HG03571 (cell line): ENCODE measurements at regions not wholly inside any gene's neighbourhood (a gene's known extent, or its start where the extent isn't known, plus 50 kb on each side); places are given as distances from the start of the nearest gene placed in this dataset.
"Not testable (repeated sequence)": the region's sequence is repeated elsewhere in the genome, so short reads cannot be mapped to it uniquely, and the experiment has no call there.

ENCODE experiments used
- ATAC-seq: cut with Tn5 transposase; IDR thresholded peaks from one replicate; pipeline ENCODE4 v1.9.1; 2021; ENCODE audit not compliant: unreplicated experiment

DNA sequence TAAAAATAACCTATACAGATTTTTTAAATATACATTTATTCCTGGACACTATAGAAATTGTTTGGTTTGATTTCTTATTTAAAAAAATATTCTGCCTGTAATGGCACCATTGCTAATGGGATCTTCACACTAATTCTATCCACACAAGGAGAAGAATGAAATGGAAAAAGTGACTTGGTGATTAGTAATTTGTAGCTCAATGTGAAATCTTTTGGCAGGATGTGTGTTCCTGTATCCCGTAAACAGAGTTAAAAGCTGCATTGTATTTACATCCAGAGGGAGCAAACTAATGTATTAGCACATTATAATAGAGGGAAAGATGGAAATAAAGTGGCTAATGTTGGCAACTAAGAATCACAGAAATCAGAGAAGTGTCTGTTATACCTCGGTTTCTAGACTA, 1455.3 kb upstream of the FLRT2 start:
- ATAC-seq = no peak

DNA sequence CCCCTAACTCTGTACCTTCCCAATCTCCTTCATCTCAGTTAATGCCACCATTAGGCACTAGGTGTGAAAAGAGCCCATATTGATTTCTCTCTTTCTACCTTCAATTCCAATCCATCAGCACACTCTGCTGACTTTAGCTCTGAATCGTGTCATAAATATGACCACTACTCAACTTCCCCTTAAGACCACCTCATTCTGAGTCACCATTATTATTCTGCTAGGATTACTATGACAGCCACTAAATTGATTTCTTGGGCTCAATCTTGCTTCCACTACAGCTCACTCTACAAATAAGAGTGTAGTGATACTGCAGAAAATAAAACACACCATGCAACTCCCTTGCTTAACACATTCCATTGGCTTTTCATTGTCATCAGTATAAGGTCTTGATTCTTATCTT, 1449.0 kb upstream of the FLRT2 start:
- no peak for ATAC-seq

DNA sequence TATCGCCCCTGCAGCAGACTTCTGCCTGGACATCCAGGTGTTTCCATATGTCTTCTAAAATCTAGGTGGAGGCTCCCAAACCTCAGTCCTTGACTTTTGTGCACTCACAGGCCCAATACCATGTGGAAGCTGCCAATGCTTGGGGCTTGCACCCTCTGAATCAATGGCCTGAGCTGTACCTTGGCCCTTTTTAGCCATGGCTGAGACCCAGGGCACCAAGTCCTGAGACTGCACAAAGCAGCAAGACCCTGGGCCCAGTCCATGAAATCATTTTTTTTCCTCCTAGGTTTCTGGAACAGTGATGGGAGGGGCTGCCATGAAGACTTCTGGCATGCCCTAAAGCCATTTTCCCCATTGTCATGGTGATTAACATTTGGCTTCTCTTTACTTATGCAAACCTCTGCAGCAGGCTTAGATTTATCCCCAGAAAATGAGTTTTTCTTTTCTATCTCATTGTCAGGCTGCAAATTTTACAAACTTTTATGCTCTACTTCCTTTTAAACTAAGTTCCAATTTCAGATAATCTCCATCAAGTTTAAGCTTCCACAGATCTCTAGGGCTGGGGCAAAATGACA, 1445.8 kb upstream of the FLRT2 start:
- ATAC-seq = no peak

DNA sequence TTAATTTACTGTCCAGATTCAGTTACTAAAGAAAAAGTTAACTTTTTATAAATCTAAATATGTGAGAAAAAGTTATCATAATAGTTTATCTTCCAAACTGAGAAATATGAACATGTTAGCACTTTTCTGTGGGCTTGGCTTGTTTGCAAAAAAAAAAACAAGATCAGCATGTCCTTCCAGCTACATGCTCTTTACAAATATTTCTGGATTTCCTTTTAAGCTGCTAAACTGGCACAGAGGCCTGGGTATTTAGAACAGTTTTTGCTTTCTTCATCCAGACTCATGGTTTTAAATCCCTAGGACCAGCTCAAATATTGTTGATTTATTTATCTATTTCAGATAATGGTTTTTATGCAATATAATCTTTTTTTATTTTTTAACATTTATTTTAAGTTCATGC, 1444.5 kb upstream of the FLRT2 start:
- no peak for ATAC-seq

DNA sequence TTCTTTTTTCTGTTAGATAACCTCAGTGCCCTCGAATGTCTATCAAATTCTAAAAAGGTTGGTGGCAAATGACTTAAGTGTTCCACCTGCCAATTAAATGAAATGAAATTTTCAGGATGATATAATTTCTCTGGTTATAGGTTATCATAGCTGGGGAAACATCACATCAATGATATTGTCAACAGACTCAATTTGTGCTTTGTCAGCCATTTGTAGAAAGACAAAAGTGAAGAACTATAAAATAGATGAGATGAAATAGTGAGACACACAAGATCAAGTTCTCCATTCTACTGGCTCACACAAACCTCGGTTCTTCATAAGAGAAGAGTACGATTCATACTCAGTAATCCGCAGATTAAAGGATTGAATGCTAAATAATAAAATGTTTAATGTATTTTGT, 1443.2 kb upstream of the FLRT2 start:
- no peak for ATAC-seq

DNA sequence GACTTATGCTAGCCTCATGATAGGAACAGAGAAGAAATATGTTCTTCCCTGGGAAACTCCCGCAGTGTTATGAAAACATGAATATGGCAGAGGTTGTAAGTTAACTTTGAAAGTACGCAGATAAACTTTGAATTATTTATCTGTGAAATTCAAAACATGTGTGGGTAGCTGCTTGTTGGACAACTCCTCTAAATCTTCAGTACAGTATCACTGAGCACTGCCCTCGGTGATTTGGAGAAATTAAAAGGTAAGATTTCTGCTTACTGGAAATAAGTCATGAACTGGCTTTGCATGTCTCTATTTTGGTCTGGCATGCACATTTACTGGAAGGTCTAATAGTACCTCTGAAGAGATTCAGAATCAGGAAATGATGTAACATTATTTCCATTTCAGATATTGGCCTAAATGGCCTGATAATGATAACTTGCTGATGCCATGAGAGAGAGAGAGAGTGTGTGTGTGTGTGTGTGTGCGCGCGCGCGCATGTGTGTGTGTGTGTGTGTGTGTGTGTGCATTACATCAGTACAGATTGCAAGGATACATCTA, 1441.9 kb upstream of the FLRT2 start:
- no peak for ATAC-seq

DNA sequence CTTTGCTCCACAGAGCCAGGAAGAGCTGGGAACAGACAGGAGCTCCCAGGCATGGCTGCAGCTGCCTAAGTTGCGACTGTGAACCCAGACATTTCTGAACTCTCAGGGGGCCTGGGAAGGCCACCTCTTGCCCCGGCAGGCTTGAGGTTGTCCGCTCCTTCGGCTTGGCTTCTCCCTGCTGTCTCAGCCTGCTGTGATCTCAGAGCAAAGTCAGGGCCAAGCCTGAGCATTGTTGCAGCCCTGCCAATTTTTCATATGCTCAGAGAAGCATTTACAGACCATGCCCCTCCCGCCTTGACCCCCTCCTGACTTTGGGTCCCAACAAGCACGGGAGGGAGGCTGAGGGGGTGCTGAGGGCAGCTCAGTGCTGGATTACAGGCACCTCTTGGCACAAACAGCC, 1439.1 kb upstream of the FLRT2 start:
- no peak for ATAC-seq

DNA sequence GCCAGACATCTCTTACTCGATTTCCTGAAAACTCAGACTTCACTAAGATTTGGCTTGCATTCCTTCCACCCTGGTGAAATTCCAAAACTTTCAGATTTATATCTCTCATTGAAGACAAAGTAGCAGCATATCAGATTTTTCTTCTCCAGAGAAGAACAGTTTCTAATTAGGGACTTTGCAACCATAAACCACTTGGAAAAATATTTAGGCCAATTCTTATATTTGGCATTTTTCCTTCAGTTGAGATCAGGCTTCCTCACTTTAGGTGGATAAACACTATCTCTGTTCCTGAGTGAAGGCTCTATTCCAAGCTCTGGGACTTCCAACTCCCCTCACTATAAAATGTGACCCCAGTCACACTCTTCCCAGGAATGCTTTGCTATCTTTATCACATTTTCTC, 1434.3 kb upstream of the FLRT2 start:
- ATAC-seq = no peak

DNA sequence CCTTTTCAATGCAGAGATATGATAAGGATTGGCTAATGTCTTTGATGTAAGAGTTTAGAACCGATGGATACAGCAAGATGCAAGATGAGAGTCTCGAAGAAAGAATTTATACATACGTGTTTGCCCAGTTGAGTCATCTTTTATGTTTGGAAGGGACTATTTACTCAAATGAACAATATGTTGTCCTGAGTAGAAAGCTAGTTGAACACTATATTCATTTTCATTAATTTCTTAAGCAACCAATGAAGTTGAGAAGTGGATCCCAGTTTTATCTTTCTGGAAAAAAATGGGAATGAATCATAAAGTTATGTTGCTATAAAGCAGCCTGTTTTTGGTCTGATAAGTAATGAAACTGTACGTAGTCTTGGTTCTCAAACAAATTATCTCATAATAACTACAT, 1431.7 kb upstream of the FLRT2 start:
- no peak for ATAC-seq

DNA sequence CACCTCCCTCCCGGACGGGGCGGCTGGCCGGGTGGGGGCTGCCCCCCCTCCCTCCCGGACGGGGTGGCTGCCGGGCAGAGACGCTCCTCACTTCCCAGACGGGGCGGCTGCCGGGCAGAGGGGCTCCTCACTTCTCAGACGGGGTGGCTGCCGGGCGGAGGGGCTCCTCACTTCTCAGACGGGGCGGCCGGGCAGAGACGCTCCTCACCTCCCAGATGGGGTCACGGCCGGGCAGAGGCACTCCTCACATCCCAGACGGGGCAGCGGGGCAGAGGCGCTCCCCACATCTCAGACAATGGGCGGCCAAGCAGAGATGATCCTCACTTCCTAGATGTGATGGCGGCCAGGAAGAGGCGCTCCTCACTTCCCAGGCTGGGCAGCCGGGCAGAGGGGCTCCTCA, 1430.4 kb upstream of the FLRT2 start:
- ATAC-seq = not testable (repeated sequence)

DNA sequence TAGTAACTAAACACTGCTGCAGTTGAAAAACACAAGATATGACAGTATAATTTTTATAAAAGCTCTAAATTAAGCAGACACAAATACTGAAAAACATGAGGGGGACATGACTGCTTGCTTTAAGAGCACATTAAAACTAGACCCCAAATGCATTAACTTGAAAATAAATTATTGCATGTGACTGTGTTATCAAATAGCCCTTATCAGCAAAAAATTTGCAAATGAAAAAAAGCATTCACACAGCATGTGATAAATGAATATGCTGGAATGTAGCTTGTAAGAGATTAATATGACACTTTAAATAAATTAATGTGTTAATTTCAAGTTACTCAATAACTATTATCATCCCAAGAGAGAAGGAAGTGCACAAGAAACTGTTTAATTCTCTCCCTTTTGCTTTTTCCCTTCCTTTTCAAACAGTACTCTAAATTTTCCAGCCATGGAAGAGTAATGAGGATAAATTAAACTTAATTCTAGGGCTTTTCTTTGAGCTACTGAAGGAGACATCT, 1422.1 kb upstream of the FLRT2 start:
- no peak for ATAC-seq

DNA sequence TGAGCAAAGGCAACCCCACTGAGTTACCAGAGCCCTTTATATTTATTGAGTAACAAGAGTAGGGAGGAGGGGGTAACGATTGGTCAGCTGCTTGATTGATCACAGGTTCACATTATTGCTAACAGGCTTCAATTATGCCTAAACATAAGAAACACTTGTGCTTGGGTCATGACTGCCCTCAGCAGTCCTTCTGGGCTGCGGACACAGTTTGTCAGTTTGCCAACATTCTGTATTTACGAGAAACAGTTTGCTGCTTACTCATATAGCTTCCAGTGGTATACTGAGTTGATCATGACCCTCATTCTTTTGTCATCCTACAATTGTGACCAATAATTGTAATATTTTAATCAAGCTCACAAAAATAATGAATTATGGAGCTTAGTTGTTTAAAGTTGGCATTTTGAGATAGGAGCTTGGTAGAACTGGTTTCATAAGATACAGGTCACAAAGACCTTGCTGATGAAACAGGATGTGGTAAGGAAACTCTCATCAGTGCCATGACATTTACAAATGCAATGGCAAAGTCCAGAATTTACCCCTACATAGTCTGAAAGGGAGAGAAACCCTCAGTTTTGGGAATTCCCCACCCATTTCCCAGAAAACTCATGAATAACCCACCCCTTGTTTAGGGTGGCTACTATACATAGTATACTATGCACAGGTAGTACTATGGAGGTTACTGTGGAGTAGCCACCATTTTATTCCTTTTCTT, 1421.0 kb upstream of the FLRT2 start:
- ATAC-seq = no peak

DNA sequence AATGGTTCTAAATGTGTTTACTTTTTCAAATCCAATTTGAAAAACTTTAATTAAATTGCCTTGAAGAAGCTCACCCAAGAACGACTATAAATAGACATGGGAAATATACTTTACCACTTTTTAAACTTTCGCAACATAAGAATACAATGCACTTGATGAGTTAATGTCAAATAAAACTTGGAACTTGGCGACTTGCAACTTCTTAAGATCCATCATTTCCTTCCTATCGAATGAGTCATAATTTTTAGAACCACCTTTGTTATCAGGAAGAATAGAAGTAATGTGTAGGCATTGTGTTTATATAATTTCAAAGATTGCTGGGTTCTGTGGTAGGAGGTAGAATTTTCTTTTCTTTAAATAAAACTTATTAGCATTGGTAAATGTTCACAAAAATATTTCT, 1417.4 kb upstream of the FLRT2 start:
- no peak for ATAC-seq

DNA sequence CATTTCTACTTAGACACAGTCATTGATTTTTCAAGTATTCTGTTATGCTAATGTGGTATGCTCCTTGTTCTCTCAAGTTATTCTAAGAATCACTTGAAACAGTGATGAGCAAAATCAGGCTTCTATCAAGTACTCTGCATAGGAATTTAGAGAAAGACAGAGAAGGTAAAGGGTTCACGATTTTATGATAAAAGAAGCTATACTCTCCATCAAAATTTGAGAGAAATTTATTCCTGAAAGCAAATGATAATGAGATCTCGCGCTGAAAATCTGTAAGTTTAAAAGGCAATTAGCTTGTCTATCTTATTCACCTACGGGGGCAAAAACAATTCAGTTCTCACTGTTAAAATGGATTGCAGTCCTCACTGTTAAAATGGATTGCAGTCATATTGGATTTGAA, 1404.3 kb upstream of the FLRT2 start:
- ATAC-seq = no peak

DNA sequence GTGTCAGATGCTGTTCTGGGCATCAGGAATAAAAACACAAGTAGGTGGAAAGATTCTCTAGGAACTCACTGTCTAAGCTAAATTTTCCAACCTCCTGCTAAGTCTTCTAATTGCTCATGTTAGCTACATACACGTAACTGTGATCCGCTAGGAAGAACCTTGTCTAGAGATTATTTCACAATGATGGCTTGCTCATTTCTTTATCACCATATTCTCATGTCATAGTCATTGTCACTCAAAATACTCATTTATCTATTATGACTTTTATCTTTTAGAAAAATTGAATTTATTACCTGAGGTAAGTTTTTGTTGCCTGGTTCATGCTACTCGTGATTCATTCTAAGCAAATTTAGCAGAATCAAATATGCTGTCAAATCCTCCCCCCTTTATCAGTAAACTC, 1402.4 kb upstream of the FLRT2 start:
- no peak for ATAC-seq

DNA sequence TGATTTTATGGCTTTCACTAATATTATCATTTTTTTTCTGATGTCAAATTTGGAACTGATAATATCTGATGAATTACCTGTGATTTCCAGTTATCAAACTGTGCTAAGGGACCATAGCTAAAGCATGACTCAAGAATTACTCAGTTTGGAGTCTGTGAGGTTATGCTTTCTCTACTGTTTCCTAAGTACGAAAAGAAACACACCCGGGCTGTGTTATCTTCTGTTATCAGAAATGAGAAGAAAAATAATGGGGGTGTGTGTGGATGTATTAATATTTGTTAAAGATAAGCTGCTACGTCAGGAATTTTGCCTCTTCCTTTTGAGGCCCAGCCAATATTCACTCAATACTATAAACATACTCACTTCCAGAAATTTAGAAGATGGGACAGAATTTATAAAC, 1401.9 kb upstream of the FLRT2 start:
- no peak for ATAC-seq

DNA sequence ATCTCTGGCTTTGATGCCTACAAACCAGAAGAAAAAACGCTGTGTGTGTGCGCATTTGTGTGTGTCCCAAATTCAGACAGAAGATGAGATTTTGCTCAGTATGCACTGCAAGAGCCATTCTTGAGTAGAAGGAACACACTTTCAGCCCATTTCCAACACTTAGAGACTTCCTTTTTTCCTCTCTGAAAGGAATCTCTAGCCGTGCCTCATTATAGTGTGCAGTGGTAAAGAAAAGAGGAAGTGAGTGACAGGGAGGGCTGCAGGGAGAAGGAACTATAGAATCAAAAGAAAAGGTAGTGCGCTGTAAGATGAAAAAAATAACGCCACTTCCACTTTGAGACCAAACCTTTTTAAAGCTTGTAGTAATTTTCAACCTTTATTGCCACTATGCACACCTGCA, 1400.9 kb upstream of the FLRT2 start:
- no peak for ATAC-seq

DNA sequence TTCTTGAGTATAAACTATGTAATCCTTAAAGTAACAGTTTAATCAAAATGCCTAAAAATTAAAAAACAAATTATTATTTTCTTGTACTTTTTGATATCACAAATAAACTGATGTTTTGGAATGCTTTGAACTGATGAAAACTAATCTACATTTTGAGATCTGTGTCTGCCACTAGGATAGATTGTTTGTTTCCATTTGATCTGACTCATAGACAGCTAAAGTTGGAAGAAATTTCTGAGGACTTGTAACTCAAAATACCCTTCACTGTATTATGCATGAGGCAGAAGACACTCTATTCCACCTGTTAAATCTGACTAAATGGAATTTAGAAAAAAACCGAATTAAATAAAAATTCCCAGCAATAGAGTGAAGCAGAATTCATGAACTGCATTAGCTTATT, 1400.0 kb upstream of the FLRT2 start:
- ATAC-seq = no peak

DNA sequence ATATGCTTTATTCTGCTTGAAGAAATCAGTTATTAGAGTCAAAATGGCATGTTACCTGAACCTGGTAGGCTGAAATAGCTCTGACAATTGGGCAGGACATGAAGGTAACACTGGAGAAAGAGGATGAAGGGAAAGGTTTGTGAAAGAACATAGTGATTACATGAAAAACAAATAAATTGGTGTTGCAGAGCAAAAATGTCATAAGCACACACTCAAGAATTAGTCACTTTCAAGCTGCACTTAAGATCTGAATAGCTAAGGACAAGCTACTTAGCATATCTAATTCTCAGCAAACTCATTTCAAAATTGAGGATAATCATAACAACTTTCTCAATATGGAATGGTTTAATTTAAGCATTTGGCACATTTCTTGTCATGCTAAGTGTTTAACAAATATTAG, 1398.0 kb upstream of the FLRT2 start:
- no peak for ATAC-seq

DNA sequence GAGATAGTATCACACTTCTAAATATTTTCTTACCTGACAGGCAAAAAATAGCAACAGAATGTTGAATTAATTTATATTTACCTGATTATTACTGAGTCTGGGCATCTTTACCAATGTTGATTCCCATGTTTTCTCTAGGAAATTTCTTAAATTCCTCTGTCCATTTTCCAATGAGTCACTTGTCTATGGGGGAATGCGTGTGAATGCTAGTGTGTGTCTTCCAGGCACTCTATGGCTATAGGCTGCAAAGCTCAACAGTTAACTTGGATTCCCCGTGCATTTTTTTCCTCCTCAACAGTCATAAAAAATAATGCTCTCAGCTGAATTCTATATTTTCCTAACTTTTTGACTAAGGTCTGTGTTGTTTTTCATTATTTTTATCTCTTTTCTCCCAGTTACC, 1385.8 kb upstream of the FLRT2 start:
- ATAC-seq = no peak

DNA sequence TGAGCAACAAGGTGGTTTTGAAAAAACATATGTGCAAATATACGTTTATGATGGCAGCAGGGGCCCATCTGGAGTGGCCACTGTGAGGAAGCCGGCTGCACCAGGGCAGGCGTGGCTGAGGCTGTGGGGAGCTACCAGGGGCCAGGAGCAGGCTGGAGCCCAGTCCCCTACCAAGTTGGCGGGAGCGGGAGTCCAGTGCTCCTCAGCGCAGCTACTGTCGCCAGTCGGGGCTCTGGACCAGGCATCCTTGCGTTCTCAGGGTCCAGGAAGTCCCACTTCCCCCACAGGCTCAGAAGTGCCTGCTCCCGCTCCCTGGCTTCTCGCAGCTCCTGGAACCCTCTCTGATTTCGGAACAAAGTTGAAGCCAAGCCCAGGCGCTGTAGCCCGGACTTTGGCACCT, 1377.5 kb upstream of the FLRT2 start:
- no peak for ATAC-seq

DNA sequence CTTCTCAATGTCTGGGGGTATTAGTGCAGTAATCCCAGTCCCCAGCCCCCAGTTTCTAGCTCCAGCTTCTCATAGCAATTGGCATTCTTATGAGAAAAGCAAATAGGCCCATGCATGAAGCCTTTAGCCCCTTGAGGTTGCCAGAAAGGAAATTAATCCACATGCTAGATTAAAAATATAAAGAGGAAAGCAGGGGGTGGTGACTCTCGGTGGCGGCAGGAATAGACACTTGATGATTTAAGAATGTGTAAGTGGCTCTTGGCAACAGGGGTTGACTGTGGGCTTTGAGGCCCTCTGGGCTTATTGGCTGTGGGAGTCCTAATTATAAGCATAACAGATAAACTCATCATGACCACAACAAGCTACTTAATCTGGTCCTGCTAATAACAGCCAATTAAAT, 1367.3 kb upstream of the FLRT2 start:
- ATAC-seq = no peak

DNA sequence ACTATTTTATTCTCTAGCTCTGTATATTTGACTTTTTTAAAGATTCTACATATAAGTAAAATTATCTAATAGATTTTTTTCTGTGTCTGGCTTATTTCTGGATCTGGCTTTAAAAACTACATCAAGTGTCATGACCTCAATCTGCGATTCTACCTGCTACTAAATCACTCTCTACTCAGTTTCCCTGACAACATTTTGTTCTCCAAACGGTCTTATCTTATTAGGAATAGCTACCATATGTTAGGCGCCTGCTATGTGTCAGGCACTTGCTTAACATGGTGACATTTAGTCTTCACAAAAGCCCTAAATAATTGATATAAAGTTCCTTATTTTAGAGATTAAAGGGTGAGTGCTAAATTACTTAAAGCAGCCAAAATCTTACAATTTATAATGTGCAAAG, 1362.9 kb upstream of the FLRT2 start:
- no peak for ATAC-seq
